ENCODE measurements at regions not wholly inside any gene's neighbourhood (a gene's known extent, or its start where the extent isn't known, plus 50 kb on each side); places are given as distances from the start of the nearest gene placed in this dataset.

DNA sequence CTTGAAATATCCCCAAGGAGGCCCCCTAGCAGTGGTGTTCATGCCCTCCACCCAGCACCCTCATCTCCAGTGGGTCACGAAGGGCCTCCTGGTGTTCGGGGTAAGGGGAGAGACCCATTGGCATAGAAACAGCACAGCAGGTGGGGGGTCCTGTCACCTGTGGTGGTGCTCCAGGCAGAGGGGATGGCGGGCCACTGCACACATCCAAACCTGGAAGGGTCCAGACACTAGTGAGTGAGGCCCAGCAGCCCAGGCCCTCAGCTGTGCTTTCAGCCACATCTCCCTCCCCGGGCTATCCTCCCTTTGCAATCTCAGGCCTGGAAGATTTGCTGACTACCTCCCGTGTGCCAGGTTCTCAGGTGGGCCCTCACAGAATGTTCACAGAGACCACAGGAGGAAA lies 59.4 kb upstream of the LYVE1 start:
- TF ChIP-seq CTCF (IDR thresholded peaks at IDR 0.05; ENCODE audit: insufficient read depth, low read length), result no peak
- no peak overlapping the region for H3K4me3 ChIP-seq (ENCODE audit: low read depth, low read length)
- DNase-seq (ENCODE audit: low read depth), result no peak

DNA sequence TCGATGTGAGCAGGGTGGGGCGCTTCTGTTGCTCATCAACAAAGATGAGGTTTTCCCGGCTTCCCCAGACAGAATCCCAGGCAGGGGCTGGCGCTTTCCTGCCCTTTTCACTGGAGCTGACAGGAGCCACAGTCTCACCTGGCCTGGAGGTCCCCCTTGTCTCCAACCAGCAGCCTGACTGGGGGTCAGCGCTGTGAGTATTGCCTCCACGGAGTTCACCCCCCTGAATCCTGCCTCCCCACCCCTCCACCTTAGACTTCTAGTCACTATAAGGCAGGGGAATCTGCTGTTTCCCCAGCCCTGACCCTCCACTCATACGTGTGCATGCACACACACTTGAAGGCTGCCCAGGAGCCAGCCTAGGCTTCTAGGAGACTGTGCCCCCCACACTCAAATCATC lies 58.8 kb upstream of the LYVE1 start:
- H3K4me3 ChIP-seq (ENCODE audit: low read depth, low read length), result no peak overlapping the region
- TF ChIP-seq CTCF (IDR thresholded peaks at IDR 0.05; ENCODE audit: insufficient read depth, low read length), result no peak
- DNase-seq (ENCODE audit: low read depth), result no peak

DNA sequence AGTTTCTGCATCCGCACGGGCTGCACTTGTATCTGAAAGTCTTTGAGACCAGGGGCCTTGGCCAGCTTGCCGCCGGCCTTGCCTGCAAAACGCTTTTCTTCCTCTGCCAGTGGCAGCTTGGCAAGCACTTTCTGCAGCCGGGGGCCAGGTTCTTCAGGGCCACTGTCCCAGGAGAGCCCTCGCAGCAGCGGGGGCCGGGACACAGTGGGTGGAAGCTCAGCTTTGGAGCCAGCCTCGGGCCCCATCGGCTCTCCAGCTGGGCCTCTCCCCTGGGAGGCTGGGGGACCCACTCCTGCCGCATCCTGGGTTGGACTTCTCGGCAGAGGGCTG lies 57.5 kb upstream of the LYVE1 start:
- no peak for TF ChIP-seq CTCF (IDR thresholded peaks at IDR 0.05; ENCODE audit: insufficient read depth, low read length)
- no peak for DNase-seq (ENCODE audit: low read depth)

GRCh38 chr11:10625281-10625981 lies 57.0 kb upstream of the LYVE1 start:
- no peak for DNase-seq (ENCODE audit: low read depth)
- H3K4me3 ChIP-seq (ENCODE audit: low read depth, low read length), result no peak overlapping the region
- no peak for TF ChIP-seq CTCF (IDR thresholded peaks at IDR 0.05; ENCODE audit: insufficient read depth, low read length)

More for the DNA sequence above, 57.5 kb upstream of the LYVE1 start:
- no peak overlapping the region for H3K4me3 ChIP-seq (ENCODE audit: low read depth, low read length)

- peak; percentile 47 for TF ChIP-seq CTCF (IDR thresholded peaks at IDR 0.05; ENCODE audit: insufficient read depth, low read length)
- peak; percentile 16 for DNase-seq (ENCODE audit: low read depth)
- no peak overlapping the region for H3K4me3 ChIP-seq (ENCODE audit: low read depth, low read length)
Observed at GRCh38 chr11:10623797-10624761, 55.6 kb upstream of the LYVE1 start.

GRCh38 chr11:10622957-10623791 lies 54.7 kb upstream of the LYVE1 start:
- H3K4me3 ChIP-seq (ENCODE audit: low read depth, low read length), result no peak overlapping the region
- no peak for DNase-seq (ENCODE audit: low read depth)
- TF ChIP-seq CTCF (IDR thresholded peaks at IDR 0.05; ENCODE audit: insufficient read depth, low read length), result no peak

All from fibroblast of the aortic adventitia (primary cell).